Stimulated activated CD8-positive, alpha-beta memory T cell treated with anti-CD3 and anti-CD28 coated beads, Interleukin-12 subunit alpha, Interleukin-12 subunit beta, amount 100 ng/mL, for 4 hours (primary cell): ENCODE measurements at regions not wholly inside any gene's neighbourhood (a gene's known extent, or its start where the extent isn't known, plus 50 kb on each side); places are given as distances from the start of the nearest gene placed in this dataset.
"Not testable (repeated sequence)": the region's sequence is repeated elsewhere in the genome, so short reads cannot be mapped to it uniquely, and the experiment has no call there.

ENCODE experiments used
- DNase-seq: peaks from one replicate; pipeline ENCODE4 v3.0.0-alpha.2; 2020; ENCODE audit warnings: low read depth

DNA sequence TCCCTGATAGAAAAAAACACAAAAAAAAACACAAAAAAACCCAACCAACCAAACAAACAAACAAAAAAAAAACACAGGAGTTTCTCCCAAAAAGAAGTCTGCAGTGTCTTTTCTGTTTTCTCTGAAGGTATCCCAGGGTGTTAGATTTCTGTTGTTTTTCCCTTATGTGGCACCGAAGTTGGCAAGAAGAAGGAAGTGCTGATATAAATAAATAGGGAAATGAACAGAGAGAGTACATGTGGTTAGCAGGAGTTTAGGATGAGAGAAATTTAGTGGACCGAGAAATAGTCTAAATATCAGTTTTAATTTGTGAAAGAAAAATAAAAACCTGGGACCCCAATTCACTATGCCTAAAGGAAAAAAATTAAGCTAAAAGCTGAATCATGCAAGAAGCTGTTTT, 287.0 kb upstream of the SGCG start:
- DNase-seq = no peak

DNA sequence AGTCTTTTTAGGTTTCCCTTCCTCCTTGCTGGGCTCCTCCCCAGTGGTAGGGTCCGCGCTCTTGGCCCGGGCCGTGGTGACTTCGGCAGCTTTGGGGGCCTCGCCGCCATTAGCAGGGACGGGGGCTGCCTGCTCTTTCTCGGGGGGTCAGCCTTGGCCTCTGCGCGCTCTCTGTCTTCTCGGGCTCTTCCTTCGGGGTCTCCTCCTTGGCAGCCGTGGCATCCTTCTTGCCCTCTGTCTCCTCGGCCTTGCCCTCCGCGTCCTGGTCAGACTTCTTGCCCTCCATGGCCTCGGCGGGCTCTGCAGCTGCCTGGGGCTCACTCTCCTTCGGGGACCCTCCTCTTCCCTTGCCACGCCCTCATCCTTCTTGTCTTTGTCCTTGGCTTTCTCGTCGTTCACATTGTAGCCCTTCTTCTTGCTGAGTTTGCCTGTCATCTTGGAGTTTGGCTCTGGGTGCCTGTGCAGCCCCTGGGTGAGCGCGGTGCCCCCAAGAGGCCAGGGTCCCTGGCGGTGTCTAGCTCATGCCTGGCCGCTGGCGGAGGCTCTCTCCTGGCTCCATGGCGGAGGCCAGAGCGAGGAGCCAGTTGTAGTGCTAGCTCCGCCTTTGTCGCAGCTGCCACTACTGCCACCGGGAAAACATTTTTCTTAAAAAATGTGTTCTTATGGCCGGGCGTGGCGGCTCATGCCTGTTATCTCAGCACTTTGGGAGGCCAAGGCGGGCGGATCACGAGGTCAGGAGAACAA, 283.0 kb upstream of the SGCG start:
- DNase-seq = no peak

DNA sequence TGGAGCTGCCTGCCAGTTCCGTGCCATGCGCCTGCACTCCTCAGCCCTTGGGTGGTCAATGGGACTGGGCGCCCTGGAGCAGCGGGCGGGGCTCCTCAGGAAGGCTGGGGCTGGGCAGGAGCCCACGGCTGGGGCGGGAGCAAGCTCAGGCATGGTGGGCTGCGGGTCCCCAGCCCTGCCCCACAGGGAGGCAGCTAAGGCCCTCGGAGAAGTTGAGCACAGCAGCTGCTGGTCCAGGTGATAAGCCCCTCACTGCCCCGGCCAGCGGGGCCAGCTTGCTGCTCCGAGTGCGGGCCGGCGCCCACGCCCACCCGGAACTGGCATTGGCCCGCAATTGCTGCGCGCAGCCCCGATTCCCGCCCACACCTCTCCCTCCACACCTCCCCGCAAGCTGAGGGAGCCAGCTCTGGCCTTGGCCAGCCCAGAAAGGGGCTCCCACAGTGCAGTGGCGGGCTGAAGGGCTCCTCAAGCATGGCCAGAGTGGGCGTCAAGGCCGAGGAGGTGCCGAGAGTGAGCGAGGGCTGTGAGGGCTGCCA, 280.3 kb upstream of the SGCG start:
- DNase-seq = not testable (repeated sequence)

DNA sequence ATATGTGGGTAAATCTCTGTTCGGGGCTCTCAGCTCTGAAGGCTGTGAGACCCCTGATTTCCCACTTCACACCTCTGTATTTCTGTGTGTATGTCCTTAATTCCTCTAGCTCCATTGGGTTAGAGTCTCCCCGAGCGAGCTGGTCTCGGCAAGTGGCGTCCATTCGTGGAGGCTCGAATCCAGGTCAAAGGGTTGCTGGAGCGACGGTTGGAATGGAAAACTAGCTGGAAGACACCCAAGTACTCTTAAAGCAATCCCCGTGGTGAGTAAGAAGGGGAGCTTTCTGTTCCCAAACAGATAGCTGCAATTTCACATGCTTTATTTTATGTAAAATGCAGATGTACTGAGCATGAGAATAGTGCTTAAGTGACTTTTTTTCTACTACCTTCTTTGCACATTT, 277.5 kb upstream of the SGCG start:
- no peak for DNase-seq

DNA sequence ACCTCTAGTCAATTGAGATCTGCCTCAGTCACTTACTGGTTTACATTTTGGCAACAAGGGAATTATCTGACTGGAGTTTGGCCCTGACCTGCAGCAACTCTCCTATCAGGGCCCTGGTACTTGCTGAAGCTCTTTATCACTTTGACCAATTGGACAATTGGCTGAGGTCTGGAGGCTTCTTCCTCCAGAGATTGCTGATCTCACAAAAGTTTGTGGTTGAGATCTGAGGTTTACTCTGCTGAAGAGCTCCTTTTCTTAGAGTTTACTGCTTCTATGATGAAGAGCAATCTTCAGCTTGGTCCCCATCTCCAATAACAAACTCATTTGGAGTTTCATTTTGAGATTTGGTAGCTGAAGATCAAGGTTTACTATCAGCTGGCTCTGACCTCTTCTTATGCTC, 276.9 kb upstream of the SGCG start:
- DNase-seq = no peak

DNA sequence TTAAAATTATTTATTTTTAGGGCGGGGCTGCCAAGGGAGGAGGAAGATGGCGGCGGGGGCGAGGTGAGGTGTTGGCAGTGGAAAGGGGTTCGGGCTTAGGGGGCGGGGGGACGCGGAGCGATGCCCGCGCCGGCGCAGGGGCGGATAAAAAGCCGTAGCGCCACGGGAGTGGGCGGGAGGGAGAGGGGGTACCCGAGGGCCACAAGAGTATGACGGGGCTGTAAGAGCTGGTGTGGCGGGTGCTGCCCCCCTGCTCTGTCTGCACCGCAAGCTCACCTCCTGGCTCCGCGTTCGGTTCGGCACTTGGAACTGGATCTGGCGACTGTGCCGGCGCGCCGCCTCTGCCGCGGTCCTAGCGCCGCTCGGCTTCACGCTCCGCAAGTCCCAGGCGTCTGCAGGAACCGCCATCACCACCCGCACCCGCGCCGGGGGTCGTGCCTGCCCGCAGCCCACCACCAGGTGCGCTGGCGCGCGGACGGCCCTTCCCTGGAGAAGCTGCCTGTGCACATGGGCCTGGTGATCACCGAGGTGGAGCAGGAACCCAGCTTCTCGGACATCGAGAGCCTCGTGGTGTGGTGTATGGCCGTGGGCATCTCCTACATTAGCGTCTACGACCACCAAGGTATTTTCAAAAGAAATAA, 265.2 kb upstream of the SGCG start:
- DNase-seq = no peak

DNA sequence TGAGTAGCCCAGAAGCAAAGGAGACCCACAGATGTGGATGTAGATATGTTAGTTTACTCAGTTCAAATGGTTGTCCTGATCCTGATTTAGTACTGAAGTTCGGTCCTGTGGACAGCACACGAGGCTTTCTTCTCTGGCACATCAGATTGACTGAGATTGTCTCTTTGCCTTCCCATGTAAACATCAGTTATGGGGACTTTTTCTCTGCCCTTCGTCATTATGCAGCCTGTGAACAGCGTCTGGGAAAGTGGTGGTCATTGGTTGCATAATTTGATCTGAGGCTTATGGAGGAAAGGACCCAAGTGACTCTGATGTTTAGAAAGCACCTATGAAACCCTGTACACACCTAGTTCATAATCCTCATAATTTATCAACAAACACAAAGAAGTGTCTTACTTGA, 264.5 kb upstream of the SGCG start:
- DNase-seq = not testable (repeated sequence)

DNA sequence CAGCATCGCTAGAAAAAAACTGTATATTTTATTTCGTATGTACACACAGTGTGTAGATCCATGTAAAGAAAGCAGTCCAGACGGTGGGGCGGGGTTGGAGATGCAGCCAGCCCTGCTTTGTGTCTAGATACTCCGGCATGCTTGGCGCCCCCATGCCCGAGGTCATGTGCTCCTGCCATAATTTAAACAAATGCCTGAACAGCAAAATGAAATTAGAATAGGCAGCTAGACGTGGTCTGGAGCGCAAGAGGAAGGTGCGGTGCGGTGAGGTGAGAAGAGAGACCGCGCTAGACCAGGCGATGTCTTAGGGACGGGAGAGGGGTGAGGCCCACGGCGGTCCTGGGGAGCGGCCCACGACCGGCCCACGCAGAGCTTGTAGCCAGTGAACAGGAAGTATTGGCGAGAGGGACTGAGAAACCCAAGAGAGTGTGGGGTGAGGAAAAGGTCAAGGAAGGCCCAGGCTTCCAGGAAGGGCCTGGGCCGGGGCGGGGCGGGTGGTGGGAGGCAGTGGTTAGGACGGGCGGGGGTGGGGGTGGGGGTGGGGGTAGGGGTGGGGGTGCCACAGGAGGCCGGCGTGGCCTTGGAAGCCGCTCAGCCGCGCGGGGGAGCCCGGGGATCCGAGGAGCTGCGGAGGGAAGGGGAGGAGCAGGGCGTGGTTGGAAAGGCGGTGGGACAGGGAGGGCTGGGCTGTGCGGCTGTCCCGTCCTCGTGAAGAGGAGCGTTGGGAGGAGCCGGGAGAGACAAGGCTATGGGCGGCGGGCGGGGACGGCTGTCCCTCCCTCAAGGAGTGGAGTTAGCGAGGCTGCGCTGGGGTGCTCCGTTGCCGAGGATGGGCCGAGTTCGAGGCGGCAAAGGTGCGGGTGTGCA, 254.7 kb upstream of the SGCG start:
- DNase-seq = no peak

DNA sequence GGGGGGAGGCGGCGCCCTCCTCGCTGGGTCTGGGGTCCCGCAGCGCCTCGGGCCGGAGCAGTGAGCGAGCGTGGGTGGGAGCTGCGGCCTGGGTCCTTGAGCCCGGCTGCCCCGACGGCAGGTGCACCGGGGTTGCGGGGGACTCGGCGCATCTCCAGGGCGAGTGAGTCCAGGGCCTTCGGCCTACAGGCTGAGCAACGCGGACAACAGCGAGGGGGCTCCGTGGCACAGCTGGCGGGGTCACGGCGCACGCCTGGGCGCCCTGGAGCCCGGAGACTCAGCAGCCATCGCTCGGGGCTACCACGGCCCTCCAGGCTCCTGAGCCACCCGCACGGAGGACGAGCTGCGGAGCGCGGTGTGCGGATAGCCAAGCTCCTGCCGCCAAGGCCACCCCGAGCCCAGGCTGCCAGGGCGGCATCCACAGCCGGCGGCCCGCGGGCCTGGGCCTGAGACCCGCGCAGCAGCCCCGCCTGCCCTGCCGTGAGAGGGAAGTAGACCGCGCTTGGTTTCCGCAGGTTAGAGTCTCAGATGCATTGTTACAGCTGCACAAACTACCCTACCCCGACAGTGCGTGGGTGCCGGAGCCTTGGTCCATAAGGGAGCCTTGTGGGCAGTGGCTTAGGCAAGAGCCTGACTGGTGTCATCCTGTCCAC, 253.9 kb upstream of the SGCG start:
- DNase-seq = no peak

DNA sequence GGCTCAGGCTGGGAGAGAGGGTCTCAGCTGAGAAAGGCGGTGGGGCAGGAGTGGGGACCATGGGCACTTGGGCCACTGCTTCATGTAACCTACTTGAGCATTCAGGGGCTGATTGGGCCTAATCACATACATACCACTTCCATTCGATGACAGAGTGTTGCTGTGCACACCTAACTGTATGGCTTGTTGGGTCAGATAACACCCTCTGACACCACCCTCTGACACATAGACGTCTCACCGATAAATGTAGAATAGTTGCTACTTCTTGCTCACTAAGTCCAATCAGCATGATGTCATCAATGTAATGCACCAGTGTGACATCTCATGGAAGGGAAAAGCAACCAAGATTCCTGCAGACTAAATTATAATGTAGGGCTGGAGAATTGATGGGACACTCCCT, 252.9 kb upstream of the SGCG start:
- DNase-seq = not testable (repeated sequence)

DNA sequence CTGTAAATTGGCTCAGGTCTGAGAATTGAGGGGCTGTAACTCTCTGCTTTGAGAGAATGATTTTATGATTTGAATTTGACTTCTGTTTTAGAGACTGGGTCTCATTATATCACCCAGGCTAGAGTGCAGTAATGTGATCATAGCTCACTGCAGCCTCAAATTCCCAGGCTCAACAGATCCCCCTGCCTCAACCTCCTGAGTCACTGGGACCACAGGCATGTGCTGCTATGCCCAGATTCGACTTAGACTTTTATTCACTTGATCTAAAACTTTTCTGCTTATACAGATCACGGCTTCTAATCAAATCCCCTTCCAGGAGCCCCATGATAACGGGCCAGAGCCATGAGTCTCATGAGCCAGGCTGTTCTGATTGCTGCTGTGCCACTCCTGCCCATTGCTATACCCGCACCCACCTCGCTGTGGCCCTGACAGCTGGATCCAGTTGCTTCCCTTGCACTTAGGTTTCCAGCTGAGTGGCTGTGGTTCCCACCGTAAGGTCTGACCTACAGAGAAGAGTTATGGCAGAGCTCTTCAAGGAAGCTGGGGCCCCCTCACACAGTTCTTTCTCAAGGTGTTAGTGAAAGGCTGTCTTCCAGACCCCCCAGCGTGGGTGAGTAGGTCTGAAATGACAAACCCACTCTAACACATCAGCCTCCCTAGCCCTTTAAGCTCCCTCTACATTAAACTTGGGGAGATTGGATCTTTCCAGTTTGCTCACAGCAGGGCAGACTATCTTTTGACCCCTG, 251.2 kb upstream of the SGCG start:
- no peak for DNase-seq

DNA sequence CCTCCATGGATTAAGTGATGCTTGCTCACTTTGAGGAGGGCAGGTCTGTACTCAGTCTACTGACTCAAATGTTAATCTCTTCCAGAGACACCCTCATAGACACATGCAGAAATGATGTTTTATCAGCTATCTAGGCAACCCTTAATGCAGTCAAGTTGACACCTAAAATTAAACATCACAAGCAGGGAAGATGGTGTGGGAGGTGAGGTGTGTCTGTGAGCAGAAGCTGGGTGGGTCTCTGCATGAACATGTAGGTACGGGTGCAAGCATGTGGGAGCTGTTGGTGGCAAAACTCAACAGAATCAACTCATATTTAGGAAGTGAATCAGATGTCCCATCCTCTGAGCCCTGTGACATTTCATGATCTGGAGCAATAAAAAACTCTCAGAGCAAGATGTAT, 249.2 kb upstream of the SGCG start:
- no peak for DNase-seq

DNA sequence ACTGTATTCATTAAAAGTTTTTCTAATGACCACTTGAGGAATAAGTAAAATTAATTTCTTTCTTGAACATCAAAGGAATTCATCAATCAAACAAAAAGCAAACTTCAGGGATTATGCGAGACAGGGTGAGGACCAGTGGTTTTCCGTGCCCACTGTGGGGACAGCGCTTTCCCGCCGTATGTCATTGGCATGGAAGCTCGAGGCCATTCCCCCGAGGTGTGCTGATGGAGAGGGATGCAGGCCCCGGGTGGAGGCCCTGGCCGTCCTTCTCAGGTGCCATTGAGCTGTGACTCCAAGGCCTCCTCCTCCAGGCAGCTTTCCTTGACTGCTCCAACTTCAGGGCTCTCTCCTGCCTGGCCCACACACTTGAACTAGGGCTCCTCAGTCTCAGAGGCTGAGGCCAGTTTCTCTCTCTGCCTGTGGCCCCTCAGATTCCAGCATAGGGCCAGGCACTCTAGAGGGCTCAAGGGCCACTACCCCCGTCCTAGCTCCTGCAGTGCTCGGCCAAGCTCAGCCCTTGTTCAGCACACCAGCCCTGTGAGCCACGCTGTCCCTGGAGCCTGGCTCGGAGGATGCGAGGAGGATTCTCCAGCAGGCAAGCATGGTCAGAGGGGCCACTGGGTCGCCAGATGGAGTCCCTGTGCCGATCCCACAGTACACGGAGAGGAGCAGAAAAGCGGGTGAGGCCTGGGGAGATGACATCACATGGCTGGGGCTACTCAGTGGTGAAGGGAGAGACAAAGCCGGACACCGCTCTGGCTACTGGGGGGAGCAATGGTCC, 248.0 kb upstream of the SGCG start:
- DNase-seq = not testable (repeated sequence)

DNA sequence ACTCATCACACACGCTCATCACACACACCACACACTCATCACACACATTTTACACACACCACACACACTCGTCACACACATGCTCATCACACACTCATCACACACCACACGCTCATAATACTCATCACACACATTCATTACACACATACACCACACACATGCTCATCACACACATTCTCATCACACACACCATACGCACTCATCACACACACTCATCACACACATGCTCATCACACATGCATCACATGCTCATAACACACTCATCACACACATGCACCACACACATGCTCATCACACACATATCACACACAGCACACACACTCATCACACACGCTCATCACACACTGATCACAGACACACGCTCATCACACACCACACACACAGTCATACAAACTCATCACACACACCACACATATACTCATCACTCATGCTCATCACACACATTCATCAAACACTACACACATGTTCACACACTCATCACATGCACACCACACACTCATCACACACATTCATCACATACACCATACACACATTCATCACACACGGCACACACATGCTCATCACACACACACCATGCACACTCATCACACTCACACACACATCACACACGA, 247.1 kb upstream of the SGCG start:
- no peak for DNase-seq

DNA sequence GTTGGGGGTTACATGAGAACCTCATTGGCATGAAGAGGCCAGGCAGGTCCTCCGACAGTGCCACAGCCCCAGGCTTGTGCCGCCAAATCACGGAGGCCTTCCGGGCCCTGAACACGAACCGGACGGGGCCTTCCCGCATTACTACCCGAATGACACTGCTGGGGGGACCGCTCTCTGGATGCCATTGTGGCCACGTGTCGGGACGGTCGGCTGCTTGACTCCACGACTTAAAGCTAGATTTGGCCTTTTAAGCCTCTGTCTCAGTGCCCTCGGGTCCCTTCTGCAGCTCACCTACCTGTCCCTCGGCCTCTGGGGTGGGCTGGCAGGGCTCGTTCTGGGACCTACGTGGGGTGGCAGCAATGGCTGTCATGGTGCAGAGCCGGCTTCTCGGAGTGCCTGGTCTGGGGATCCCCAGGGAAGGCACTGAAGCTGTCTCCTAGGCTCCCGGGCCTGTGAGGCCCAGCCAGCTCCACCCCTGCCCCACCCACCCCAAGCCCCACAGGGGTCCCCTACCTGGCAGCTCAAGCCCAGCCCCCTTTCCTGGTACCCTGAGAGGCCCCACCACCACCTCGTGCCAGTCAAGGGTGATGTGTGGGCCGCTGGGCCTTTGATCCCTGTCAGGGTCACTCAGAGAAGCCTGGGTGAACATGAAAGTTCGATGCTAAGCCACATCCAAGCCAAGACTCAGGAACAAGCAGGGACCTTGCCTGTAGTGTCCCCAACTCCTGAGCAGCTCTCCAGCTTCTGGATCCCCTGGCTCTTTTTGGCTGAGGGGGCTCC, 245.8 kb upstream of the SGCG start:
- DNase-seq = no peak

DNA sequence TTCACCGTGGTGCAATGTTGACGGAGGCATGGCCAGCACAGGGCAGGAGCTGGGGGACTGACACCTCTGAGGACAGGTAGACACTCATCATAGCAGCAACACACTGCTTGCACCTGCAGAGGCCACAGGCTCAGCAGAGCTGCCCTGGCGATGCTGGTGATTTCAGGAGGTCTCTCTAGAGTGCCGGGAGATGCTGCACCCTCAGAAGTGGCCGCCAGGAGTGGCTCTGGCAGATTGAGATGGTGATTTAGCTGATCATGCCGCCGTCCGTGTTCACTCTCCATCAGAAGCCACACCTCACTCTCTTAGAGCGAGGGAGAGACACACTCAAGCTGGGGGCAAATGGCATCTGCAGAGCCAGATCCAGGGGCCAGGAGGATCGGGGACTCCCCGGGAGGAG, 244.6 kb upstream of the SGCG start:
- no peak for DNase-seq

DNA sequence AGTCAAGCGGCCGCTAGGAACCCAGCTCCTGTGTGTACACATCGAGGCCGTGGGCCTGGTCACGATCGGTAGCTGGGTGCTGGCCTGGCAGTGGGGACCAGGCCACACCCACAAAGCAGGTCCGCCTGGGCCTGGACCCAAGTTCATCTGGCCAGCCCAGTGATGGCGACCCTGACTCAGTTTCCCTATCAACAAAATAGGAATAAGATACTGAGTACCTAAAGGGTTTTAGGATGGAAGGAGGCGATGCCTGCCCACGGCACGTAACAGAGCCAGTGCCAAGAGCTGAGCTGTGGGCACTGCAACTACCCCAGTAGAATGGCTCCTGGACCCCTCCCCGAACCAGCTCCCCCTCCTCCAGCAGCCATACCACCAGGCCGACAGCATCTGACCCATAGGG, 243.5 kb upstream of the SGCG start:
- no peak for DNase-seq

DNA sequence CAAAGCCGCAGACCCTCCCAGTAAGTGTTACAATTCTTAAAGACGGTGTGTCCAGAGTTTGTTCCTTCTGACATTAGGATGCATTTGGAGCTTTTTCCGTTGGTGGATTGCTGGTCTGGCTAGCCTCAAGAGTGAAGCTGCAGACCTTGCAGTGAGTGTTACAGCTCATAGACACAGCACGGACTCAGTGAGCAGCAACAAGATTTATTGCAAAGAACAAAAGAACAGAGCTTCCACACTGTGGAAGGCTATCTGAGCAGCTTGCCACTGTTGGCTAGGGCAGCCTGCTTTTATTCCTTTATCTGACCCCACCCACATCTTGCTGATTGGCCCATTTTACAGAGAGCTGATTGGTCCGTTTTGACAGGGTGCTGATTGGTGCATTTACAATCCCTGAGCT, 242.8 kb upstream of the SGCG start:
- DNase-seq = no peak

DNA sequence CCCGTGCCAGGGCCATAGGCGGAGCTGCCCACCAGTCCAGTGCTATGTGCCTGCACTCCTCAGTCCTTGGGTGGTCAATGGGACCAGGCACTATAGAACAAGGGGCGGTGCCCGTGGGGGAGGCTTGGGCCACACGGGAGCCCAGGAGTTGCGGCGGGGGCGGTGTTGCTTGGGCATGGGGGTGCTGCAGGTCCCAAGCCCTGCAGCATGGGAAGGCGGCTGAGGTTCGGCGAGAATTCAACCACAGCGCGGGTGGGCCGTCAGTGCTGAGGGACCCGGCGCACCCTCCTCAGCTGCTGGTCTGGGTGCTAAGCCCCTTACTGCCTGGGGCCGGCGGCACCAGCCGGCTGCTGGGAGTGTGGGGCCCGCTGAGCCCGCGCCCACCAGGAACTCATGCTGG, 242.2 kb upstream of the SGCG start:
- no peak for DNase-seq

DNA sequence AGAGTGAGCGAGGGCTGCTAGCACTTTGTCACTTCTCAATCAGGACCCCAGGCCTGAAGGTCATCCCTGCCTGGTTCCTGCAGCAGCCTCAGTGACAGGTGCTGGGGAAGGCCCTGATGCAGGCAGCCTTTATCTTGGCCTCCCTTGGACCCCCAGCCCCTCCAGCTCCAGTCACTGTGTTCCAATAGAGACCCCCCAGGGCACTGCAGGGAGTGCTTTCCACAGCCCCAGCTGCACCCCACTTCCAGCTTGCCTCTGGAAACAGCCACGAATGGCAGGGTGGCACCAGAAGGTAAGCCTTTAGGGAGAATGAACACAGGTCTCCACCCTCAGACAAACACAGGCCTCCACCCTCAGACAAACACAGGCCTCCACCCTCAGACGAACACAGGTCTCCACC, 241.6 kb upstream of the SGCG start:
- DNase-seq = no peak
